ENCODE measurements at regions not wholly inside any gene's neighbourhood (a gene's known extent, or its start where the extent isn't known, plus 50 kb on each side); places are given as distances from the start of the nearest gene placed in this dataset.

- BruUV-seq (replicated peaks), result no TSS peak
- Histone ChIP-seq H2AFZ (ENCODE audit: low read length) (no peak overlapping the region), H3K36me3 (replicated peaks in 1 of 2; ENCODE audit: control insufficient read depth in 1 of 2, insufficient read depth in 2 of 2, low read length in 2 of 2) (no peaks in the 10 kb centered on the region), H3K27ac (ENCODE audit: extremely low read length, insufficient read depth, low read length) (no peak overlapping the region), H3K9ac (ENCODE audit: insufficient read depth, low read depth, low read length) (no peak overlapping the region), H3K4me1 (ENCODE audit: insufficient read depth, low read length) (no peaks in the 10 kb centered on the region), H3K79me2 (ENCODE audit: insufficient read depth, low read length) (no peaks in the 10 kb centered on the region), H3K4me3 (replicated peaks in 1 of 3; ENCODE audit: insufficient read depth in 1 of 3, low read depth in 2 of 3, low read length in 3 of 3) (no peak overlapping the region), H3K27me3 (ENCODE audit: control insufficient read depth in 1 of 2, insufficient read depth in 2 of 2, low read length in 2 of 2) (no peaks in the 10 kb centered on the region), H3K4me2 (ENCODE audit: low read depth, low read length) (no peak overlapping the region), H3K9me3 (ENCODE audit: low read length) (no peaks in the 10 kb centered on the region), H4K20me1 (ENCODE audit: insufficient read depth, low read length) (no peaks in the 10 kb centered on the region)
- FAIRE-seq (no peak), DNase-seq (ENCODE audit: low spot score) (no peak), ATAC-seq (no peak)
- ChIA-PET POLR2A (no interaction called here), CTCF (ENCODE audit: low intra/inter-chr PET ratio, low total read pairs) (no interaction called here)
- in situ Hi-C loops (cut with HindIII; ENCODE audit: extremely low pct_ligation_motif_present, low pct_unique_long_range_greater_than_20kb), result no loop called here
- intact Hi-C loops (cut with micrococcal nuclease; ENCODE audit: unreplicated experiment), result no loop called here
- WGBS (ENCODE audit: low lambda C conversion rate), result 0% methylated on average over 4 of the region's 4 CpGs
- TF ChIP-seq ELF1 (CRISPR knock-in tag; IDR thresholded peaks at IDR 0.05) (no peak), IKZF1 (IDR thresholded peaks at IDR 0.05) (no peak), ZNF354B (CRISPR knock-in tag; IDR thresholded peaks at IDR 0.05) (no peak), TAF15 (IDR thresholded peaks at IDR 0.05; ENCODE audit: low read depth, low read length, poor library complexity, severe bottlenecking) (no peak), FOXM1 (CRISPR knock-in tag; IDR thresholded peaks at IDR 0.05) (no peak), ZNF691 (CRISPR knock-in tag; IDR thresholded peaks at IDR 0.05; ENCODE audit: borderline replicate concordance, low read depth) (no peak), BORCS8-MEF2B (CRISPR knock-in tag; IDR thresholded peaks at IDR 0.05) (no peak), ZSCAN25 (CRISPR knock-in tag; IDR thresholded peaks at IDR 0.05) (no peak), GLMP (CRISPR knock-in tag; IDR thresholded peaks at IDR 0.05; ENCODE audit: borderline replicate concordance) (no peak), ZSCAN31 (CRISPR knock-in tag; IDR thresholded peaks at IDR 0.05; ENCODE audit: low read depth) (no peak)
Measured at GRCh38 chr9:31005086-31005665, 1379.3 kb upstream of the ACO1 start.
